ENCODE measurements at regions not wholly inside any gene's neighbourhood (a gene's known extent, or its start where the extent isn't known, plus 50 kb on each side); places are given as distances from the start of the nearest gene placed in this dataset.

DNA sequence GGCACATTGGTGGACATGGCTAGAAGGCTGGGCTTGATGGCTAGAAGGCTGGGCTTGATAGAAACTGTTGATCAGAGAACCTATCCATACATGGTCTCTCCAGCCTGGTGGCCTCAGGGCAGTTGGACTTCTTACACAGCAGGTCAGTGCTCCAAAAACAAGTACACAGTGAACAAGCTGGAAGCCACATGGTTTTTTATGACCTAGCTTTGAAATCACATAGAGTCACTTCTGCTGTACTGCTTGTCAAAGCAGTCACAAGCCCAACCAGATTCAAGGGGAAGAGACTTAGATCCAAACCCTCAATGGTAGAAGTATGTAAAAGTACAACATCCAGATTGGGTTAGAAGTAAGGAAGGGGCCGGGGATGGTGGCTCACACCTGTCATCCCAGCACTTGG is 89.4 kb upstream of the HES1 start:
- in situ Hi-C loops (cut with HindIII; ENCODE audit: low sequenced_read_pairs) = no loop called here
- H3K4me3 ChIP-seq (ENCODE audit: low read depth, low read length) = no peak overlapping the region
- TF ChIP-seq, protein P1, sequence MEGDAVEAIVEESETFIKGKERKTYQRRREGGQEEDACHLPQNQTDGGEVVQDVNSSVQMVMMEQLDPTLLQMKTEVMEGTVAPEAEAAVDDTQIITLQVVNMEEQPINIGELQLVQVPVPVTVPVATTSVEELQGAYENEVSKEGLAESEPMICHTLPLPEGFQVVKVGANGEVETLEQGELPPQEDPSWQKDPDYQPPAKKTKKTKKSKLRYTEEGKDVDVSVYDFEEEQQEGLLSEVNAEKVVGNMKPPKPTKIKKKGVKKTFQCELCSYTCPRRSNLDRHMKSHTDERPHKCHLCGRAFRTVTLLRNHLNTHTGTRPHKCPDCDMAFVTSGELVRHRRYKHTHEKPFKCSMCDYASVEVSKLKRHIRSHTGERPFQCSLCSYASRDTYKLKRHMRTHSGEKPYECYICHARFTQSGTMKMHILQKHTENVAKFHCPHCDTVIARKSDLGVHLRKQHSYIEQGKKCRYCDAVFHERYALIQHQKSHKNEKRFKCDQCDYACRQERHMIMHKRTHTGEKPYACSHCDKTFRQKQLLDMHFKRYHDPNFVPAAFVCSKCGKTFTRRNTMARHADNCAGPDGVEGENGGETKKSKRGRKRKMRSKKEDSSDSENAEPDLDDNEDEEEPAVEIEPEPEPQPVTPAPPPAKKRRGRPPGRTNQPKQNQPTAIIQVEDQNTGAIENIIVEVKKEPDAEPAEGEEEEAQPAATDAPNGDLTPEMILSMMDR (IDR thresholded peaks at IDR 0.05; ENCODE audit: low read depth, low read length) = no peak
- no peak for DNase-seq (ENCODE audit: low read depth, low spot score)

DNA sequence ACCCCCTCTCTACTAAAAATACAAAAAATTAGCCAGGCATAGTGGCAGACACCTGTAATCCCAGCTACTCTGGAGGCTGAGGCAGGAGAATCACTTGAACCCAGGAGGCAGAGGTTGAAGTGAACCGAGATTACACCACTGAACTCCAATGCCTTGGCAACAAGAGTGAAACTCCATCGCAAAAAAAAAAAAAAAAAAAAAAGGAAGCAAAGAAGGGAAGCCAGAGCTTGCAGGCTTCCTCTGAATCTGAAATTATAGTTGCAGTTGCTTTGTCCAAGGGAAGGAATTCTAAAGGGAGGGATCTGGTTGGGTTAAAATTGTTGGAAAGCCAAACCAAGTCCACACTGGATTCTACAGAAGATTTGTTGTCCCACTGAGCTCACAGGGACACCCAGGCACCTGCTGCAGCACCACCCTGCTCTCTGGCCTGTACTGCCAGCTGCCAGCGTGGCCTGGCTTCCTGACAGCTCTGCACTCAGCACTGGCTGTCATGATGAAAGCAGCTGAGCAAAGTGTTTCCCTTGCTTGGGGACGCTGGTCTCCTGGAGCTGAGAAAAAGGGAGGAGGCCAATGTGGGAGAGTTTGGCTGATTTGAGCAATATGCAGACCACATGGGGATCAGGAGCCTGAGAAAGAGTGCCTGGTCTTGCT is 88.8 kb upstream of the HES1 start:
- TF ChIP-seq, protein P1 (IDR thresholded peaks at IDR 0.05; ENCODE audit: low read depth, low read length) = no peak
- no peak overlapping the region for H3K4me3 ChIP-seq (ENCODE audit: low read depth, low read length)
- DNase-seq (ENCODE audit: low read depth, low spot score) = no peak
- in situ Hi-C loops (cut with HindIII; ENCODE audit: low sequenced_read_pairs) = no loop called here

DNA sequence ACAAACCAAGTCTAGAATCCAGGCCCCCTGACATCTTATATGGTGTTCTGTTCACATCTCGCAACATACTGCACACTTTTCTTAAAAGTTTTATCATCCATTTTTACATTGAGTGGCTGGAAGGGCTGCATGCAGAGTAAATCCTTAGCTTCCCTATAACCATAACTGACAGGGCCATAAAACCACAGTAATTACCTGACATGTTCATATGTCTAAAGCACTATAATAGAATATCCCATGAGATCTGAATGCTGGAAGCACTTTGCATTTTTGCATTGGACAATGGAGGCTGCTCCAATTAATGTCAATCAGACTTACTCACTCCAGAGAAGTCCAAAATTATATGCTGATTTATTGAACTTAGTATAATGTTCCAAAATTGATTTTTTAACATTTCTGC is 86.6 kb upstream of the HES1 start:
- in situ Hi-C loops (cut with HindIII; ENCODE audit: low sequenced_read_pairs) = no loop called here
- DNase-seq (ENCODE audit: low read depth, low spot score) = no peak
- TF ChIP-seq, protein P1 (IDR thresholded peaks at IDR 0.05; ENCODE audit: low read depth, low read length) = no peak
- no peak overlapping the region for H3K4me3 ChIP-seq (ENCODE audit: low read depth, low read length)

DNA sequence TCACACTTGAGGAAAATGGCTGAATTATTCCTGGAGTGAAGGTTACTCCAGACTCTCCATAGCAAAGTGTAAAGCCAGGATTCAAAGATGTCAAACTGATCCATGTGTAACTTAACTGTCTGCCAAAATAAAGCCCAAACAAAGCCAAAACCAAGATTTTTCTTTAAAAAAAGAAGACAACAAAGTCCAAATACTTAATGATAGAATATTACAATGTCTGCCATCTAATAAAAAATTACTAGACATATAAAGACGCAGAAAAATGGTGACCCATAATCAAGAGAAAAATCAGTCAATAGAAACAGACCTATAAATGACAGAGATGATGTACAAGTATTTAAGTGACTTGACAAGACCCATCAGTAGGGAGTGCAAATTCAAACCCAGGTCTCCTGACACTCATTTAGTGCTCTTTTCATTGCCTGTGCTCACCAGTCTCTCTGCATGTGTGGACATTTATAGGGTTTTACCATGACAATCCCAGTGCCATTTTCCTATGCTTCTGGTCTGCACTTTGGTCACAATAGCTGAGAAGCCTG is 85.1 kb upstream of the HES1 start:
- no peak for DNase-seq (ENCODE audit: low read depth, low spot score)
- in situ Hi-C loops (cut with HindIII; ENCODE audit: low sequenced_read_pairs) = no loop called here

DNA sequence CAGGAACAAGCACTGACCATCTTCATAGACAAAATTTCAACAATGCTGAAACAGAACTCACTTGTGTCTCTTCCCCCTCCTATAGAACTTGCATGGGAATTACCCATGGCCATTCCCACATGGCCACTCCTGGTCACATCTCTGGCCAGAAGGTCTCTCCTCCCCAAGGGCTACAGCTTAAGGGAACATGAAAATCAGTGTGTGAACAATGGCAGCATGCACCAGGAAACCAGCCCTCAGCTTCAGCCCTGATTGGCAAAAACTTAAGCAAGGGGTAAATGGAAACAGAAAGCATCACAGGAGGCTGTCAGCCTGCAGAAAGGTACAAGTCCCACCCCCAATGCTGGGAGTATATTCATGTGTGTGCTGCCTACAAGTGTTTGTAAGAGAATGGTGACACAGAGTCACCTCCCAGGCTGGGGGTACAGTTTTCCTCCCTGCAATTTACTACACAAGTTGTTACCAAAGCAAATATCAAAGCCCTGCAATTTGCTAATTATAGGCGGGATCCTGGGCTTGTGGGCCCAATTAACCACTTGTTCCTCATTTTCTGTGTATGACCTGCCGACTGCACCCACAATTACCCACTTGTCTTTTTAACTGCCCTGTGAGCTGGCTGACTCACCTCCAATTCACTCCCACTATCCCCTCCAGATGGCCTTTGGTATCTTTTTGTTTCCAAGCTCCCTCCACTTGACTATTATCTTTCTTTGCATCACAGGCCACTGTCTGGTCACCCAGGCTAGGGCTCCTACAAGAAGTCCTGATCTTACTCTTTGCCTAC is 84.4 kb upstream of the HES1 start:
- in situ Hi-C loops (cut with HindIII; ENCODE audit: low sequenced_read_pairs) = no loop called here
- DNase-seq (ENCODE audit: low read depth, low spot score) = no peak
- TF ChIP-seq, protein P1 (IDR thresholded peaks at IDR 0.05; ENCODE audit: low read depth, low read length) = no peak

More for the DNA sequence above, 85.1 kb upstream of the HES1 start:
- no peak overlapping the region for H3K4me3 ChIP-seq (ENCODE audit: low read depth, low read length)
- TF ChIP-seq, protein P1 (IDR thresholded peaks at IDR 0.05; ENCODE audit: low read depth, low read length) = no peak

DNA sequence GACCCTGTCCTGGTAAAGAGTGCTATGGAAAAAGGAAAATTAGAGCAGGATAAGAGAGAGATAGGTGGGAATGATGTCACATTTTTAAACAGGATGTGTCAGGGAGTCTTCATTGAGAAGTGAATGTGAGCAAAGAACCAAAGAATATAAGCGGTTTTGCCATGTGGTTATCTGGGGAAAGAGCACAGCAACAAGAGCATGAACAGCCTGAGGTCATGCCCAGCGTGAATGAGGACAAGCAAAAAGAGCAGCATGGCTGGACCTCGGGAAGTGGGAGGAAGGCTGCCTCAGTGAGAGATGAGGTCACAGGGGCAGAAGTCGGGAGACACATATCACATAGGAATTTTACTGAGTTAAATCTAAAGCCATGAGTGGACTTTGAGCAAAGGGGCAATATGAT is 82.8 kb upstream of the HES1 start:
- TF ChIP-seq, protein P1 (IDR thresholded peaks at IDR 0.05; ENCODE audit: low read depth, low read length) = no peak
- no peak overlapping the region for H3K4me3 ChIP-seq (ENCODE audit: low read depth, low read length)
- in situ Hi-C loops (cut with HindIII; ENCODE audit: low sequenced_read_pairs) = no loop called here
- DNase-seq (ENCODE audit: low read depth, low spot score) = no peak

More for the DNA sequence above, 84.4 kb upstream of the HES1 start:
- no peak overlapping the region for H3K4me3 ChIP-seq (ENCODE audit: low read depth, low read length)

Data from astrocyte of the spinal cord (primary cell).